Neuronal stem cell (in vitro differentiated cells): ENCODE measurements at regions not wholly inside any gene's neighbourhood (a gene's known extent, or its start where the extent isn't known, plus 50 kb on each side); places are given as distances from the start of the nearest gene placed in this dataset.

ENCODE experiments used
- DNase-seq: peaks from one replicate; pipeline ENCODE4 v3.0.0-alpha.2; 2013; ENCODE audit warnings: low spot score
- H2AFZ ChIP-seq: one replicate; pipeline ENCODE4 v1.6.1; 2013; ENCODE audit warnings: mild to moderate bottlenecking, low read length, inconsistent platforms
- H2AK5ac ChIP-seq: 2 replicates; pipeline ENCODE4 v1.6.1; 2013; ENCODE audit warnings: low read depth, mild to moderate bottlenecking, inconsistent platforms, low read length, moderate library complexity, mixed read lengths
- H2BK120ac ChIP-seq: 2 replicates; pipeline ENCODE4 v1.6.1; 2013; ENCODE audit warnings: low read depth, mild to moderate bottlenecking, inconsistent platforms, low read length, moderate library complexity, mixed read lengths
- H2BK12ac ChIP-seq: one replicate; pipeline ENCODE4 v1.6.1; 2013; ENCODE audit warnings: low read length, inconsistent platforms
- H2BK15ac ChIP-seq: 2 replicates; pipeline ENCODE4 v1.6.1; 2013; ENCODE audit warnings: mild to moderate bottlenecking, low read length, inconsistent platforms, mixed read lengths
- H2BK5ac ChIP-seq: one replicate; pipeline ENCODE4 v1.6.1; 2013; ENCODE audit warnings: inconsistent platforms, mild to moderate bottlenecking, low read length, moderate library complexity
- H3K14ac ChIP-seq: one replicate; pipeline ENCODE4 v1.6.1; 2013; ENCODE audit warnings: low read length, inconsistent platforms
- H3K18ac ChIP-seq: 2 replicates; pipeline ENCODE4 v1.6.1; 2013; ENCODE audit warnings: low read length, inconsistent platforms
- H3K23ac ChIP-seq: 2 replicates; pipeline ENCODE4 v1.6.1; 2013; ENCODE audit warnings: low read depth, mild to moderate bottlenecking, mixed read lengths, low read length, inconsistent platforms; ENCODE audit not compliant: poor library complexity
- H3K27ac ChIP-seq: replicated peaks from 3 replicates; pipeline ENCODE4 v1.5.1; 2013; ENCODE audit warnings: low read length, inconsistent platforms
- H3K27me3 ChIP-seq, 3 experiments: 2 replicates each; pipeline ENCODE4 v1.6.1; 2013; ENCODE audit warnings: low read length in 3 of 3, mild to moderate bottlenecking in 2 of 3, inconsistent platforms in 1 of 3, low read depth in 1 of 3, mixed read lengths in 1 of 3, moderate library complexity in 1 of 3; ENCODE audit not compliant: control insufficient read depth in 3 of 3, insufficient read depth in 3 of 3
- H3K36me3 ChIP-seq, 2 donors: replicated peaks in 1 of 2; 2 replicates each; pipeline ENCODE4 v1.6.1; 2013; ENCODE audit warnings: low read length in 2 of 2; ENCODE audit not compliant: control insufficient read depth in 2 of 2, insufficient read depth in 2 of 2
- H3K4ac ChIP-seq: 2 replicates; pipeline ENCODE4 v1.6.1; 2013; ENCODE audit warnings: inconsistent platforms, mild to moderate bottlenecking, low read length, moderate library complexity
- H3K4me1 ChIP-seq, 2 donors: 1 replicate in 1 of 2; 2 replicates in 1 of 2; pipeline ENCODE4 v1.6.1; 2013; ENCODE audit warnings: low read length in 2 of 2, low read depth in 1 of 2; ENCODE audit not compliant: control insufficient read depth in 2 of 2, insufficient read depth in 1 of 2
- H3K4me2 ChIP-seq: one replicate; pipeline ENCODE4 v1.6.1; 2013; ENCODE audit warnings: mild to moderate bottlenecking, low read length, inconsistent platforms; ENCODE audit not compliant: insufficient read depth, poor library complexity, severe bottlenecking
- H3K4me3 ChIP-seq, 2 donors: 2 replicates each; pipeline ENCODE4 v1.5.1; 2013; ENCODE audit warnings: low read length in 2 of 2, mild to moderate bottlenecking in 2 of 2, inconsistent platforms in 1 of 2, moderate library complexity in 1 of 2
- H3K79me1 ChIP-seq: one replicate; pipeline ENCODE4 v1.6.1; 2013; ENCODE audit warnings: low read depth, mild to moderate bottlenecking, inconsistent platforms, low read length, moderate library complexity
- H3K9ac ChIP-seq: one replicate; pipeline ENCODE4 v1.6.1; 2013; ENCODE audit warnings: mild to moderate bottlenecking, low read depth, low read length, inconsistent platforms; ENCODE audit not compliant: poor library complexity
- H3K9me3 ChIP-seq, 2 donors: replicated peaks in 1 of 2; 2 replicates each; pipeline versions ENCODE3 to v1.6.1; 2013; ENCODE audit warnings: low read length in 2 of 2, mild to moderate bottlenecking in 2 of 2, inconsistent platforms in 1 of 2, low read depth in 1 of 2, mixed read lengths in 1 of 2, moderate library complexity in 1 of 2; ENCODE audit not compliant: control insufficient read depth in 2 of 2, insufficient read depth in 1 of 2
- H4K8ac ChIP-seq: one replicate; pipeline ENCODE4 v1.6.1; 2013; ENCODE audit warnings: low read depth, mild to moderate bottlenecking, inconsistent platforms, low read length, moderate library complexity
- H4K91ac ChIP-seq: one replicate; pipeline ENCODE4 v1.6.1; 2013; ENCODE audit warnings: low read length, low read depth, mild to moderate bottlenecking, inconsistent platforms; ENCODE audit not compliant: poor library complexity
- whole genome bisulfite sequencing, 2 donors: extraction: QIAGEN DNeasy Blood & Tissue Kit; methylation state at CpG; one replicate each; pipeline ENCODE4 v1.1.7; 2013; ENCODE audit warnings: missing lambda C conversion rate in 2 of 2, mixed read lengths in 1 of 2; ENCODE audit not compliant: insufficient read length in 2 of 2, insufficient replicate concordance in 1 of 2; ENCODE audit errors: extremely low coverage in 2 of 2; 5-methylcytosine and 5-hydroxymethylcytosine counted together

- H3K23ac ChIP-seq, result no peak overlapping the region
- no peak overlapping the region for H2BK15ac ChIP-seq
- H3K4me3 ChIP-seq, result no peak overlapping the region
- H3K4ac ChIP-seq, result no peak overlapping the region
- no peaks in the 10 kb centered on the region for H3K4me1 ChIP-seq
- H2AFZ ChIP-seq, result no peak overlapping the region
- H4K8ac ChIP-seq, result no peak overlapping the region
- no peak overlapping the region for H3K18ac ChIP-seq
- no peak overlapping the region for H4K91ac ChIP-seq
- H3K9me3 ChIP-seq, result no peaks in the 10 kb centered on the region
- H2AK5ac ChIP-seq, result no peak overlapping the region
- H3K9ac ChIP-seq, result no peak overlapping the region
- no peak overlapping the region for H2BK5ac ChIP-seq
- no peak overlapping the region for H3K4me2 ChIP-seq
- H2BK120ac ChIP-seq, result no peak overlapping the region
- no CpG with 5 or more reads among the region's 4 CpGs for WGBS, 2 donors
- no peaks in the 10 kb centered on the region for H3K36me3 ChIP-seq
- no peak overlapping the region for H3K14ac ChIP-seq
- no peaks in the 10 kb centered on the region for H3K27me3 ChIP-seq
- no peaks in the 10 kb centered on the region for H3K79me1 ChIP-seq
- no peak overlapping the region for H3K27ac ChIP-seq
- DNase-seq, result no peak
- no peak overlapping the region for H2BK12ac ChIP-seq
These were observed 550.1 kb upstream of the CDH18 start for GRCh38 chr5:20537911-20538703.

GRCh38 chr5:20536813-20537212 is 548.8 kb upstream of the CDH18 start:
- Histone ChIP-seq H2AFZ (no peak overlapping the region), H2BK5ac (no peak overlapping the region), H2BK120ac (no peak overlapping the region), H2AK5ac (no peak overlapping the region), H3K27me3 (no peaks in the 10 kb centered on the region), H3K9ac (no peak overlapping the region), H3K79me1 (no peaks in the 10 kb centered on the region), H4K8ac (no peak overlapping the region), H3K36me3 (no peaks in the 10 kb centered on the region), H3K18ac (no peak overlapping the region), H3K4me3 (no peak overlapping the region), H2BK12ac (no peak overlapping the region), H3K4me1 (no peaks in the 10 kb centered on the region), H3K9me3 (no peaks in the 10 kb centered on the region), H3K23ac (no peak overlapping the region), H3K27ac (no peak overlapping the region), H3K14ac (no peak overlapping the region), H3K4me2 (no peak overlapping the region), H2BK15ac (no peak overlapping the region), H3K4ac (no peak overlapping the region), H4K91ac (no peak overlapping the region)
- no peak for DNase-seq

DNA sequence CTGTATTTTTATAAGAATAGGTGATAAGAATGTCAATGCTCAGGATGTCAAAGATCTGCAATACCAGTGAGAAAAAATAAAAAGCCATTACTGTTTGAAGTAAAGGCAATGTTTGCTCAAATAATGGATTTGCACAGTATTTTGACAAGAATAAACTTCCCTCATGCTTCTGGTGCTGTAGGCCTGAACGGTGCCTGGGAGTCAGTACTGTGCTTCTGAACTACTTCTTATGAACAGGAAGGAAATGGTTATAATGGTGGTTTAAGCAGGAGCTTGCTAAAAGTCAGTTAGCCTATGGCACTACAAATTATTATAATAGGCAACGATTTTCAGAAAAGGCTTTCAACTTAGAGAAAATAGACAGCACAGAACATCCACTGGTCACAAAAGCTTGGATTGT is 548.3 kb upstream of the CDH18 start:
- Histone ChIP-seq H3K79me1 (no peaks in the 10 kb centered on the region), H3K9ac (no peak overlapping the region), H2BK5ac (no peak overlapping the region), H2BK15ac (no peak overlapping the region), H3K27me3 (no peaks in the 10 kb centered on the region), H2AK5ac (no peak overlapping the region), H3K4me3 (no peak overlapping the region), H3K27ac (no peak overlapping the region), H3K14ac (no peak overlapping the region), H3K4ac (no peak overlapping the region), H3K4me2 (no peak overlapping the region), H3K4me1 (no peaks in the 10 kb centered on the region), H4K91ac (no peak overlapping the region), H3K18ac (no peak overlapping the region), H4K8ac (no peak overlapping the region), H2BK12ac (no peak overlapping the region), H3K23ac (no peak overlapping the region), H2AFZ (no peak overlapping the region), H2BK120ac (no peak overlapping the region), H3K9me3 (no peaks in the 10 kb centered on the region), H3K36me3 (no peaks in the 10 kb centered on the region)
- no CpG with 5 or more reads among the region's 2 CpGs for WGBS, 2 donors
- no peak for DNase-seq

DNA sequence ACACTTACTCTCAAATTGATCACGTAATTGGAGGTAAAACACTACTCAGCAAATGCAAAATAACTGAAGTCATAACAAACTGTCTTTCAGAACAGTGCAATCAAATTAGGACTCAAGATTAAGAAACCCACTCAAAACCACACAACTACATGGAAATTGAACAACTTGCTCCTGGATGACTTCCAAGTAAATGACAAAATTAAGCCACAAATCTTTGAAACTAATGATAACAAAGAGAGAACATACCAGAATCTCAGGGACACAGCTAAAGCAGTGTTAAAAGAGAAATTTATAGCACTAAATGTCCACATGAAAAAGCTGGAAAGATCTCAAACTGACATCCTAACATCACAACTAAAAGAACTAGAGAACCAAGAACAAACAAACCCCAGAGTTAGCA is 540.5 kb upstream of the CDH18 start:
- H3K79me1 ChIP-seq, result no peaks in the 10 kb centered on the region
- H2BK12ac ChIP-seq, result no peak overlapping the region
- H4K91ac ChIP-seq, result no peak overlapping the region
- H2BK120ac ChIP-seq, result no peak overlapping the region
- H3K9ac ChIP-seq, result no peak overlapping the region
- no peaks in the 10 kb centered on the region for H3K9me3 ChIP-seq
- H3K27ac ChIP-seq, result no peak overlapping the region
- H3K18ac ChIP-seq, result no peak overlapping the region
- no CpG with 5 or more reads among the region's 1 CpG for WGBS, 2 donors
- DNase-seq, result no peak
- H4K8ac ChIP-seq, result no peak overlapping the region
- H3K4me1 ChIP-seq, result no peaks in the 10 kb centered on the region
- no peak overlapping the region for H2AFZ ChIP-seq
- H2BK15ac ChIP-seq, result no peak overlapping the region
- H3K27me3 ChIP-seq, result no peaks in the 10 kb centered on the region
- H2AK5ac ChIP-seq, result no peak overlapping the region
- no peak overlapping the region for H3K23ac ChIP-seq
- H3K4me3 ChIP-seq, result no peak overlapping the region
- H2BK5ac ChIP-seq, result no peak overlapping the region
- no peaks in the 10 kb centered on the region for H3K36me3 ChIP-seq
- no peak overlapping the region for H3K4ac ChIP-seq
- H3K14ac ChIP-seq, result no peak overlapping the region
- no peak overlapping the region for H3K4me2 ChIP-seq
